NCI-H1930 (cell line): ENCODE measurements at regions not wholly inside any gene's neighbourhood (a gene's known extent, or its start where the extent isn't known, plus 50 kb on each side); places are given as distances from the start of the nearest gene placed in this dataset.
"Not testable (repeated sequence)": the region's sequence is repeated elsewhere in the genome, so short reads cannot be mapped to it uniquely, and the experiment has no call there.

Source experiments
- DNase-seq, 2 experiments: peaks; one replicate each; lab custom pipeline; 2025; lab: John Stamatoyannopoulos, UW

DNA sequence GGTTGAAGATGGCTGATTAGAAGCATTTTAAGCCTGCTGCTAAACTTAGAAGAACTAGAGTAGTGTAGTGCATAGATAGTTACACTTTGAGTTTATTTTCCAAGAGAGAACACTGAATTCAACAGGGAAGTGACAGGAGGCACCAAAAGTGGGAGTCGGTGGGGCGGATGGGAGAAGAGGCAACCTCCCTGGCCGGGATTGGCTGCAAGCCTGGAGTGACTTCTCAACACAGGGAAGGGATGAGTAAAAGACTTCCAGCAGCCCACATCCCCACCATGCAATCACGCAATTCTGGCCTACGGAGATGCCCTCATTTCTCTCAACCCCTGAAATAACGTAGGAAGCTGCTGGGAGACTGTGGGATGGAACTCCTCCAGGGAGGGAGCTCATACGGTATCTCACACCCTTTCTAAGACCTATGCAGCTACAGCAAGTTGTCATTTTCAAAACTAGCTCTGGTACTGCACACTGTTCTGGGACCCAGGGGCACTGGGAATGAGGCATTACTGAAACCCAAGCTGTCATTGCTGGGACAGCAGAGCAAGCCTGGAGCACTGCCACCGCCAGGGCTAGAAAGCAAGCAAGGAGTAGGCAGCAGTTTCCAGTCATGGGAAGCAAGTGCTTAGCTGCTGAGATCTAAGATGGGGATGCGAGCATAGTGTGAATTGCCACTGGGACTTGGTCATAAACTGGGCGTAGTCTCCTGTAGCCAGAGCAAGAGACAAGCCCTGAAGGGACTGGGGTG is 331.6 kb upstream of the PTGER4 start:
- DNase-seq = no peak

GRCh38 chr5:40346901-40347300 is 332.8 kb upstream of the PTGER4 start:
- no peak for DNase-seq

GRCh38 chr5:40338434-40338833 is 341.3 kb upstream of the PTGER4 start:
- not testable (repeated sequence) for DNase-seq

- DNase-seq = no peak
Measured at GRCh38 chr5:40334242-40334635, 345.5 kb upstream of the PTGER4 start.

DNA sequence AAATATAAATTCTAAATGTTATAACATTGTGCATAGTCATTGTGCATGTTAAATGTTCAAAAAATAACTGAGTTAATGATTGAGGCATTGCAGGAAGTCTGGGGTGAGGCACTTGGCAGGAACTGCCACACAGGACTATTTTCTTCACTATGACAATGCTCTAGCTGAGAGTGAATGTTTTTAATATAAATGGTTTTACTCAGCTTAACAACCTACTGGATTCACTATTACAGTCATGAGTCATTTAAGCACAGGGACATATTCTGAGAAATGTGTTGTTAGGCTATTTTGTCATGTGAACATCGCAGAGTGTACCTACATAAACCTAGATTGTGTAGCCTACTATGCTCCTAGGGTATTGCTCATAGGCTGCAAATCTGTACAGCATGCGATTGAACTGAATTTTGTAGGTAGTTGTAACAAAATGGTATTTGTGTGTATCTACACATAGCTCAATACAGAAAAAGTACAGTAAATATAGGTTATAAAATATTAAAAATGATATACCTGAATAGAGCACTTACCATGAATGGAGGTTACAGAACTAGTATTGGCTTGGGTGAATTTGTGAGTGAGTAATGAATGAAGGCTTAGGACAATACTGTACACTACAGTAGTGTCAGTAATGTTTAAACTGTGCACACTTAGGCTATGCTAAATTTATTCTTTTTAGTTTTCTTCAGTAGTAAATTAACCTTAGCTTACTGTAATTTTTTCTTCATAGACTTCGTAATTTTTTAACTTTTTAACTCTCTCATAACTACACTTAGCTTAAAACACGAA is 346.1 kb upstream of the PTGER4 start:
- DNase-seq = no peak

- DNase-seq = no peak
Measured at GRCh38 chr5:40332970-40333369, 346.7 kb upstream of the PTGER4 start.

DNA sequence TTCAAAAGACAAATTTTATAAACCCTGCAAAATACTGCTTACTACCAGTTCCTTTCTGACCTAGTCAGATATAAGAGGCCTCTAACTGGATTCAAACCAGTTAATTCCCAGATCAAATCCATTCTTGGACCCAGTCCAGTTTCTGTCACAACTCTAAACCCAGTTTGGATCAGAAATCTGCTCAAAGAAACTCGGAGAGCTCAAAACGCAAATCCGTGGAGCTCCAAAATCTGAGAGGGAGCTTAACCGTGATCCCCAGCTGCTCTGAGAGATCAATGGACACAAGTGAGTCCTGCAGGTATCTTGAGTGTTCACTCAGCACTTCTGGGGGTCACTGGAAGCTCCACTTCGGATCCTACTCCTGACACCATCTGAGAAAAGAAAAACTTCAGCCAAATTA is 348.1 kb upstream of the PTGER4 start:
- no peak for DNase-seq

- no peak for DNase-seq
Measured at GRCh38 chr5:40321514-40321913, 358.2 kb upstream of the PTGER4 start.

DNA sequence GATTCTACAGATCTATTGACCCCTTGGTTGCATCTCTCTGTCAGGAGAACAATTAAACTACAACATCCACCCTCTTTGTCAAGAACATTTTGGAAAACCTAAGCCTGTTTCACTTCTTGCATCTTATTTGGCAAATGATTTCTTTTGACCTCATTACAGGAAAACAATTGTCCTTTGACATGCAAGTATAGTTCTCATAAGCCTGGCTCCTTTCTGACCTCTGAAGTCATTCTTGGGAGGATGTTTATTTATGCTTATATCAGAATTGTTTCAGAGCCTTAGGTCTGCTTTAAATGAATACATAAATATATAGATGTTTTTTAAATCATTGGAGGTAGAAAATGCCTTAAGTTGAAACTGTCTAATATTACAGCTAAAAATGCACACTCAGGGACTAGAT is 361.3 kb upstream of the PTGER4 start:
- no peak for DNase-seq

GRCh38 chr5:40317023-40317422 is 362.7 kb upstream of the PTGER4 start:
- DNase-seq = no peak

- no peak for DNase-seq
Measured at GRCh38 chr5:40315126-40315525, 364.6 kb upstream of the PTGER4 start.

DNA sequence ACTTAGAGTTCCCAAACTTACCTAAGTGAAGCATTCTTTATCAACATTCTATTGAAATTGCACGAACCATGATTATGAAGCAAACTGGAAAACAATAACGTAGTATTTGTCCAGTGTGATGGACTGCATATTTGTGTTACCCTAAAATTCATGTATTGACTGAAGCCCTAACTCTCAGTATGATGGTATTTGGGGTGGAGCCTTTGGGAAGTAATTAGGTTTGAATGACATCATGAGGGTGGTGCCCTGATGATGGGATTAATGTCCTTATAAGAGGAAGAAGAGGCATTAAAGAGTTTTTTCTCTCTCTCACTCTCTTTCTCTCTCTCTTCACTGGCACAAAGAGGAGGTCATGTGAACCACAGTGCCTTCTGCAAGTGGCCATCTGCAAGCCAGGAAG is 365.4 kb upstream of the PTGER4 start:
- no peak for DNase-seq

DNA sequence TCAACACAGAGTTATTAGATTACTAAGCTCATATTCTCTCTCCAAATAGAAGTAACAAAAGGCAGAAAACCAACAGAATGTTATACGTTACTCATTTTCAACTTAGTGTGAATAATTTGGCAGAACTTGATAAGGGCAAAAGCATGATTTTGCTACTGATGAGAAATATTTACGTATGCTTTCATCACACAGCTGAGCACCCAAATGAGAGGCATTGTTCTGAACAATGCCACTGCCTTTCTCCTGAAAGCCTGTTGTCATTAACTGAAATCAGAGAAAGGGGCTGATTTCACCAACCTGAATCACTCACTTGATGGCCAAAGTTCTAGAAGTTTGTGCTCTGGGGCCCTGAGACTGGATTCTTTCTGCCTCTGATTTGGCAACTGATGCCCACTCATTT is 367.5 kb upstream of the PTGER4 start:
- no peak for DNase-seq

DNA sequence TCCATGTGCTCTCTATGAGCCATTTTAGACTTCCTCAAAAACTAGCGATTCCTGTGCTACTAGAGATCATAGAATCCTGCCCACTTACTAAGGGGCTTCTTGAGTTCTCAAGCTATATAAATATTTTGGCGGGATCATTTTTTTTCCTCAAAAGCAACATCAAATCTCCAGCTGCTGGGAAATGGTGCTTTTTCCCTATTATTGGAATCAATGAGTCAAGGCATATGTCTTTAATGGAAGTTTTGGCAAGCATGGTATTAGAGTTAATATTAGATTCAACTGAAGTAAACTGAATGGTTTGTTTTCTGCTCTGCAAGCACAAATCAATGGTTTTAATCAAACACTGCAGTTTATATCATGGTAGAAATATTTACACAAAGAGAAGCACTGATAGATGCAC is 369.9 kb upstream of the PTGER4 start:
- no peak for DNase-seq

DNA sequence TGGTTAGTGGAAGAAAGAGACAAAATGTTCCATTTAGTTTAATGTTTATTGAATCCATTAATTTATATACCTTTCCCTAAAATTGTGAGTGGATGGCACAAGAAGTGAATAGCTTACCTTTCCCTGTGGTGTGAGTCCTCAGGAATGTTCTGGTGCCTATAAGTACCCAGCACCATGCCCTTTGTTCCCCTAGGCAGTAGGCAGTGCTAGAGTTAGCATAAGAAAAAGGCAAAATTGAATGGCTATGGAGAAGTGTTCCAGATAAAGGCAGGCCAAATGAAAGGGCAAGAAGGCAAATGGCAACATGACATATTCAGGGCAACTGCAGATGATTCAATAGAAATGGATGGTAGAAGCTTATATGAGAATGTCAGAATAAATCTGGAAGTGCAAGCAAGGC is 370.8 kb upstream of the PTGER4 start:
- DNase-seq = no peak

GRCh38 chr5:40307920-40308319 is 371.8 kb upstream of the PTGER4 start:
- DNase-seq = no peak

DNA sequence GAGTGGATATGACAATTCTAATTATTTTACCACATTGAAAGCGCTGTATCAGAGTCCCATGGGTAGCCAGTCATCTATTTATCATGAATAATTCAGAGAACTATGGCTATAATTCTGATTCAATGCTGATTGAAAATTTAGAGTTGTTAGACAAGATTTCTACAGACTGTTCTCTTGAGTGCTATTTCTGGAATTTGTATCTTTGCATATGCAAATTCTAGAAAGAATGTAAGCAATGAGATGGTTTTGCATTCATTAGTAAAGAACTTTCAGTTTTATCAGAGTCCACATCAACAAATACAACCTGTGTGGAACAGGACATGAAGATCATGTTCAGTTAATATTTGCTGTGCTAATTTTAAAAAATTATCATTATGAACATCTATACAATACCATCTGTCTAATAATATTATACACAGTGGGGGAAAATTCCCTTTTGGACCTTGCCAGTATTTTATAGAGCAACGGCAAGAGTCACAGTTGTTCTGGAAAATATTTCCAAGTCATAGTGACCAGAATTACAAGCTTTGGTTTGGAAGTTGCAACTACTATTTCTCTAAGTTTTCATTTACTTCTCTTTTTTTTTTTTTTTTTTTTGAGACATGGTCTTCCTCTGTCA is 372.7 kb upstream of the PTGER4 start:
- no peak for DNase-seq

DNA sequence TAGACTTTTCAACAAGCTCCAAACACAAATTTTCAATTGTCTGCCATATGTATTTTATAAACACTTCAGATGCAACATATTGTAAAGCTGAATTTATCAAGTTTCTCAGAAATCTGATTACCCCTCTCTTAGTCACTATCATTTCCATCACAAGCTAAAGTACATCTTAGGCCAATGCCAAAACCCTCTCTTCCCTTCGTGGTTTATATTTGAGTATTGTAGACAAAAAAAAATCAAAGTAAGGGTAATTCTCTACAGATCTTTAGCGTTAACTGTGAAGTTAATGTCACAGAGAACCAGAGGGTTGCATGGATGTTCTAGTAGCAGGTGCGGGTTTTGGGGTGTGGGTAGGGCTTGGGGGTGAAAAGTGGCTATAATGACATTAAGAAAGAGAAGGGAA is 387.7 kb upstream of the PTGER4 start:
- DNase-seq = no peak

DNA sequence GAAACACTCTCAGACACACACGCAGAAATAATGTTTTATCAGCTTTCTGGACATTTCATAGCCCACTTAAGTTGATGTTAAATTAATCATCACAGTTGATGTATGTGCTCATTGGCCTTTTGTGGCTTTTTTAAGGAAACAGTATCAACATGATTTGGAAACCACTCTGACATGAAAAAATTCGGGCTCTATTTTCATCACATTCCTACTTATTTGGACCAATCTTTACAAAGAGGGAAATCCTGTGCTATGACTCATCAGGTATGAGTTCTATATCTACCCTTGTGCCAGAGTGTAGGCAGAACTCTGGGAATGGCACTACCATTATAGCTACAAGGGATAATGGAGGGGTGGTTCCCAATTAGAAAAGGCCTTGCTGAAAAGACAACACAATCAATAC is 388.4 kb upstream of the PTGER4 start:
- DNase-seq = no peak

- no peak for DNase-seq
Measured at GRCh38 chr5:40288800-40289485, 390.8 kb upstream of the PTGER4 start.

- no peak for DNase-seq
Measured at GRCh38 chr5:40284863-40285262, 394.9 kb upstream of the PTGER4 start.

- no peak for DNase-seq
Measured at GRCh38 chr5:40278881-40279280, 400.8 kb upstream of the PTGER4 start.
